GM04503 (cell line): ENCODE measurements at regions not wholly inside any gene's neighbourhood (a gene's known extent, or its start where the extent isn't known, plus 50 kb on each side); places are given as distances from the start of the nearest gene placed in this dataset.
A peak's percentile ranks its signal among the peaks of the same experiment; 100 is the strongest.
"Not testable (repeated sequence)": the region's sequence is repeated elsewhere in the genome, so short reads cannot be mapped to it uniquely, and the experiment has no call there.

Experiments used
- DNase-seq: peaks from one replicate; pipeline ENCODE4 v3.0.0-alpha.2; 2012; ENCODE audit warnings: low read depth

DNA sequence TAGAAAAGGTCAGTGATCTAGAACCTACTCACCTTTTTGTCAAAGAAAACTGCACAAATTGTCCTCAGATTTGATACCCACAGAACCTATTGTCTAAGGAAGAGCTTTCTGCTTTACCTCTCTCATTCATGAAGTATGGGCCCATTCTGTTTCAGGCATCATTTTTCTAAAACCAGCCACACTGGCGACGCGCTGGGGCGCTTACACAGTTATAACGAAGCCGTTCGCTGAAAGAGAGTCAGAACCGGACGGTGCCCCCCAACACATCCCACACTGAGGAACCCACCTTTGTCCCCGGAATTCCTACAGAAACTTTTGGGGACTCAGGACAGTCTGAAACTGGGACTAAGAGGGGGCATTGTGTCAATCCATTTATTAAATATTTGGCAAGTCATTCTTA is 206.3 kb upstream of the HAAO start:
- DNase-seq: no peak

DNA sequence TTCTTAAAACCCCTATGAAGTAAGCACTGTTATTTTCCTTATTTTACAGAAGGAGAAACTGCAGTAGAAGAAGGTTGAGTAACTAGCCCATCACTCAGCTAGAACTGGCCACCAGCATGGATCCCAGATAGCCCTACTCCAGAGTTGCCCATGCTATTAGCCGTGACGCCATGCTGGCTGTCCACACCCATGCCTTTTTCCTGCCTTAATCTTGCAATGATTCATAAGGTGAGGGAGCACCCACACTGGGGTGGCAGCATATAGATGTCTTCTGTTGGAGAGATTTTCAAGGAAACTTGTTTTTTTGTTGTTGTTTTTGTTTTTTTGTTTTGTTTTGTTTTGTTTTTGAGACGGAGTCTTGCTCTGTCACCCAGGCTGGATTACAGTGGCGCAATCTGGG is 204.1 kb upstream of the HAAO start:
- DNase-seq: no peak

DNA sequence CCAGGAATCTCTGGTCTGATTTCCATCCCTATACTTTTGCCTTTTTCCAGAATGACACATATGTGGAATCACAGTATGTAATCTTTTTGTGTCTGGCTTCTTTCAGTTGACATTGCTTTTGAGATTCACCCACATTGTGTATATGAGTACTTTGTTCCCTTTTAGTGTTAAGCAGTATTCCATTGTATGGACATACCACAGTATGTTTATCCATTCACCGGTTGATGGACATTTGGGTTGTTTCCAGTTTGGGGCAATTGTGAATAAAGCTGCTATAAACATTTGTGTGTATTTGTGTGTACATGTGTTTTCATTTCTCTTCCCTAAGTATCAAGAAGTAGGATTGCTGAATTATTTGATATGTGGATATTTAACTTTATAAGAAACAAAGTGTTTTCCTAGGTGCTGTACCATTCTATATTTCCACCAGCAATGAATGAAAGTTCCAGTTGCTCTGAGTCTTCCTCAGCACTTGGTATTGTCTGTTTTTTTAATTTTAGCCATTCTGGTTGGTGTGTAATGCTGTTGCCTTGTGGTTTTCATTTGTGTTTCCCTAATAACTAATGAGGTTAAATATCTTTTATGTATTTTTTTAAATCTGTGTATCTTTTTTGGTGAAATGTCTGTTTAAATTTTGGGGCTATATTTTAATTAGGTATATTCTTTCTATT is 203.5 kb upstream of the HAAO start:
- DNase-seq: no peak

DNA sequence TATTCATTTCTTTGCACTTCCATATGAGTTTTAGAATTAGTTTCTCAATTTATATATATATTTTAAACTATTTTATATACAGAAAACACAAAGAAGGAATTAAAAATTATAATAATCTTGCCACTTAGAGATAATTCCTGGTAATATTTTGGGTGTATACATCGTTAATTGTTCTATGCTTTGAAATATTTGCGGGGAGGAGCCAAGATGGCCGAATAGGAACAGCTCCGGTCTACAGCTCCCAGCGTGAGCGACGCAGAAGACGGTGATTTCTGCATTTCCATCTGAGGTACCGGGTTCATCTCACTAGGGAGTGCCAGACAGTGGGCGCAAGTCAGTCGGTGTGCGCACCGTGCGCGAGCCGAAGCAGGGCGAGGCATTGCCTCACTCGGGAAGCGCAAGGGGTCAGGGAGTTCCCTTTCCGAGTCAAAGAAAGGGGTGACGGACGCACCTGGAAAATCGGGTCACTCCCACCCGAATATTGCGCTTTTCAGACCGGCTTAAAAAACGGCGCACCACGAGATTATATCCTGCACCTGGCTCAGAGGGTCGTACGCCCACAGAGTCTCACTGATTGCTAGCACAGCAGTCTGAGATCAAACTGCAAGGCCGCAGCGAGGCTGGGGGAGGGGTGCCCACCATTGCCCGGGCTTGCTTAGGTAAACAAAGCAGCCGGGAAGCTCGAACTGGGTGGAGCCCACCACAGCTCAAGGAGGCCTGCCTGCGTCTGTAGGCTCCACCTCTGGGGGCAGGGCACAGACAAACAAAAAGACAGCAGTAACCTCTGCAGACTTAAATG is 197.1 kb upstream of the HAAO start:
- DNase-seq: not testable (repeated sequence)

DNA sequence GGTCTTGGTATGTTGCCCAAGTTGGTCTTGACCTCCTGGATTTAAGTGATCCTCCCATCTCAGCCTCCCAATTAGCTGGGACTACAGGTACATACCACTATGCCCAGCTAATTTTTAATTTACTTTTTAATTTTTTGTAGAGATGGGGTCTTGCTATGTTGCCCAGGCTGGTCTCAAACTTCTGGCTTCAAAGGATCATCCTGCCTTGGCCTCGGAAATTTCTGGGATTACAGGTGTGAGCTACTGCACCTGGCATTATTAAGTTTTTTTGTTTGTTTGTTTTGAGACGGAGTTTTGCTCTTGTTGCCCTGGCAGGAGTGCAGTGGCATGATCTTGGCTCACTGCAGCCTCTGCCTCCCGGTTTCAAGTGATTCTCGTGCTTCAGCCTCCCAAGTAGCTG is 195.7 kb upstream of the HAAO start:
- DNase-seq: not testable (repeated sequence)

- DNase-seq: peak; percentile 87
Observed at GRCh38 chr2:42987112-42987922, 194.9 kb upstream of the HAAO start.

DNA sequence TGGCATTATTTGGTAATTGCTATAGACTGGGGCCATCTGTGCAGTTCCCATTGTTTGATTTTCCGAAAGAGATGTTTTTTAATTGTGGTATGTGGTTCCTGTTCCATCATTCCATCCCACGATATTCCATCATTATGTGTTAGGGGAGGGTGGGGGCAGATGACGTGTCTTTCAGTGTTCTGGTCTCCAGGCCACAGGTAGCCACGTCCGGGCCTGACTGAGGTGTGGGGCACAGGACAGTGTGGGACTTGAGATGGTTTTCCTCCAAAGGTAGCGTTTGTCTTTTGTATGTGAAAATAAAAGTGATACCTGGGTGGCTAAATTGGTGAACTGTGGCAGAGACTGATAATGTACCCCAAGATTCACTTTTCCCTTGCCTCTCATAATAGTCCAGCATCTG is 192.2 kb upstream of the HAAO start:
- DNase-seq: no peak

GRCh38 chr2:42984081-42984480 is 191.7 kb upstream of the HAAO start:
- DNase-seq: no peak

DNA sequence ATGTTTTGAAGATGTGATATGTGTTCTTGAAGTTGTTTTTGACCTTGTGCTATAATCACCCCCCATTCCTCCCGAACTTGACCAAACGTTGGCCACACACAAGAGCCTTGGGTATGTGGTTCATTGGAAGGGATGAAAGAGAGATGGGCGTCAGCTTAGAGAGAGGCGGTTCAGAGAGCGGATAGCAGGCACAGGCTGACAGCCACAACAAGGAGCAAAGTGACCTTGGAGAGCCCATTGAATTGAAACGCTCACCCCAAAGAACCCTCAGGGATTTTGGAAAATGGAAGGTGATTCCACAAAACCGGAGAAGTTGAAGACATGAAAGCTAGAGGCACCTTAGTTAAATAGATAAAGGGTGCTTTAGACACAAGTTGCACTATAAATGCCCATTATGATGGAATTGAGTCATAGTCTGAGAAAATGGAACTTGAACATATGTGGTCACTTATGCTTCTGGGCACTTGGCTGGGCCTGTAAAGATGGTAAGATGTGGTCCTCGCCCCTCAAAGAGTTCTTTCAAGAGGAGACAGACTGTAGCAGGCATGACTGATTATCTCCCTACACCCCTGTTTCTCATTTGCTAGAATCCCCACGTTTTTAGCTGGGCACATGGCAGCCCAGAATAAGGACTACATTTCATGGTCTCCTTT is 188.5 kb upstream of the HAAO start:
- no peak for DNase-seq

DNA sequence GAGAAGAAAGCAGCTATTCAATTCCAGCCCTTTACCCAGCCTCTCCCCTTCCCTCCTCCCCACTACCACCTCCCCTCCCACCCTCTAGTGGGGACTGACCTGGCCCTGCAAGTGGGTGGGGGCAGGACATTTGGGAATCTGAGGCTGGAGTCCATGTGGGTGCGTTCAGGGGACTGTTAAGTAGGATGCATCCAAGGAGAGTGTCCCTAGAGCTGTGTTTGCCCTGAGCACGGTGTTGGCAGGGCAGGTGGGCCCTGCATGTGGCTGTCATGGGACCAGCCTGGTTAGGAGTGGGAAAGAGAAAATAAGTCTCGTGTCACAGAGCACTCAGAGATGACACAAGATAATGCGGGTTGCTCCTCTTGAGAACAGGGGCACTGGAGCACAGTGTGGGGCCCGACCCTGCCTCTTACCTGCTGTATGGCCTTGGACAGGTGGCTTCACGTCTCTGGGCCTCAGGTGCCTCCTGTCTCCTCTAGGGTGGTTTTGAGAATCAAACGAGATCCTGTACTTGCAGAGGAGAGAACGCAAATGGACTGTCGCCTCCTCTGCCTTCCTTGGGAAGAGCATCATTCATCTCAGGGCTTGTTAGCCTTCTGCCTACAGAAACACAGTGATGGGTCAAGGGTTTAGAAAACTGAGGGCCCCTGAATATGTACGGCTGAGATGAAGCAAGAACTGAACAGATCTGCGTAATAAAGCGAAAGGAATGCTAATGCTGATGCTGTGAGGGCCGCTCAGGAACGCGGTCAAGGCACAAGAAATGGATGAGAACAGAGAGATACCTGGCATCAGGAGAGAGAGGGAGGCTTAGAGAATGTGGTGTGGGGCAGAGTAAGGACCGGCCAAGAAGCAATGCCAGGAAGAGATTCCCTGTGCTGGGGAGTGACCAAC is 187.7 kb upstream of the HAAO start:
- DNase-seq: no peak

DNA sequence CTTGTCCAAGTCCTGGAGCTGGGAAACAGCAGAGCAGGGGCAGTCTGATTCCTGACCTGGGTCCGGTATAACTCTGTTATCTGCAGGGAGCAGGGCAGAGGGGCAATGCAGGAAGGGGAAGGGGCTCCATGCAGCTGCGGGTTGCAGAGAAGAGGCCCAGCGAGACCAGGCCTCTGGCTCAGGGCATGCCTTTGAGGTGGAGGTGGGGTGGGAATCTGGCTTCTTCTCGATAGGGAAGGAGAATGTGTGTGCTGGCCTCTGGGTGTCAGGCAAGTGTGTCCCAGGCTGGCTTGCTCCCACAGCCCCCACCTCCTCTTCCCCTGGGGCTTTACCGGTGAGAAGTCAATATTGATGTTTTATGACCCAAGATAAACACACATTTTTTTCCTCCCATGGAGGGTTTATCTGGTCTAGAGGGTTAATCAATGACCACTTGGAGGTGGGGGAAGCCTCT is 187.1 kb upstream of the HAAO start:
- DNase-seq: no peak

- DNase-seq: no peak
Observed at GRCh38 chr2:42978887-42979415, 186.6 kb upstream of the HAAO start.

DNA sequence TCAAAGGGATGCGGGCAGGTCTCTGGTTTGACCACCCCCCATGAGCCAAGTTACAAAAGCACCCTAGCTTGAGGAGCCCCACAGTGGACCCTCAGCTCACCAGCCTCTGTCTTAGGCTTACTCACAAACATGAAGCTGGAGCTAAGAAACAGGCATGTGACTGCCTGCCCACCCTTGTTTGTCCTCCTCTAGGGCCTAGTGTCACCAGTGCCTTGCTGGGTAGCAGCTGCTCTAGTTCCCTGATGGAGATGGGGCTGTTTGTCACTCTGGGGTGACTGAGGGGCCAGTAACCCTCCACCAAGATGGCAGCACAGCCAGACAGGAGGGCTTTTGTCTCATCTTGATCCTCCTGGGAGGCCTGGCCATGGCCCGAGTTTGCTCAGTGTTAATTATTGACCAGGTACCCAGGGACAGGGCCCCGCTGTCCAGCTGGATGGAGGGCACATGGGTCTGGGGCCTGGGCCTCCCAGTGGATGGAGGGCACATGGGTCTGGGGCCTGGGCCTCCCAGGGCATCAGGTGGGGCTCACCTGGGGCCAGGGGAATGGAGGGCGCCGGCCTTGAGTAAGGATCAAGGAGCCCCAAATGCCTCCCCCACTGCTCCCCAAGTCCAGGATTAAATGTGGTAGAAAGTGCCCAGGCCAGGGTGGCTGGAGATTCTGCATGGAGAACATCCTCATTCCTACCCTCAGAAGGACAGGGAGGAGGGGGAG is 185.9 kb upstream of the HAAO start:
- no peak for DNase-seq

- DNase-seq: no peak
Observed at GRCh38 chr2:42977270-42978174, 185.1 kb upstream of the HAAO start.

DNA sequence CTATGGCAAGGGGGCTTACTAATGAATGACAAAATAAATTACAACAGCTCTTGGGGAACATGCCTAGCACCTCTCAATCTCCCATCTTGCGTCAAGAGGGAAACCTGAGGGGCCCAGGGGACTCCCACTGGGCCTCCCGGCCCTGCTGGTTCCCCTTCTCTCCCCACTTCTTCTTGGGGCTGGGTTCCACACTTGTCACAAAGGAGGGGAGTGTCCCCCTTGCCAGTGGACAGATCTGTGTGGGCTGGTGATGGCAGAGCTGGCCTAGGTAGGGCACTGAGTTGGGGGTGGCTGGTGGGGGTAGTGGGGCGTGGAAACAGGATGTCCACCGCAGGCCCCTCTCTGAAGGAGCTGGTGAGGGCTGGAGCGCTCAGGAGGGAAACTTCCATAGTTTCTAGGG is 184.0 kb upstream of the HAAO start:
- DNase-seq: no peak

DNA sequence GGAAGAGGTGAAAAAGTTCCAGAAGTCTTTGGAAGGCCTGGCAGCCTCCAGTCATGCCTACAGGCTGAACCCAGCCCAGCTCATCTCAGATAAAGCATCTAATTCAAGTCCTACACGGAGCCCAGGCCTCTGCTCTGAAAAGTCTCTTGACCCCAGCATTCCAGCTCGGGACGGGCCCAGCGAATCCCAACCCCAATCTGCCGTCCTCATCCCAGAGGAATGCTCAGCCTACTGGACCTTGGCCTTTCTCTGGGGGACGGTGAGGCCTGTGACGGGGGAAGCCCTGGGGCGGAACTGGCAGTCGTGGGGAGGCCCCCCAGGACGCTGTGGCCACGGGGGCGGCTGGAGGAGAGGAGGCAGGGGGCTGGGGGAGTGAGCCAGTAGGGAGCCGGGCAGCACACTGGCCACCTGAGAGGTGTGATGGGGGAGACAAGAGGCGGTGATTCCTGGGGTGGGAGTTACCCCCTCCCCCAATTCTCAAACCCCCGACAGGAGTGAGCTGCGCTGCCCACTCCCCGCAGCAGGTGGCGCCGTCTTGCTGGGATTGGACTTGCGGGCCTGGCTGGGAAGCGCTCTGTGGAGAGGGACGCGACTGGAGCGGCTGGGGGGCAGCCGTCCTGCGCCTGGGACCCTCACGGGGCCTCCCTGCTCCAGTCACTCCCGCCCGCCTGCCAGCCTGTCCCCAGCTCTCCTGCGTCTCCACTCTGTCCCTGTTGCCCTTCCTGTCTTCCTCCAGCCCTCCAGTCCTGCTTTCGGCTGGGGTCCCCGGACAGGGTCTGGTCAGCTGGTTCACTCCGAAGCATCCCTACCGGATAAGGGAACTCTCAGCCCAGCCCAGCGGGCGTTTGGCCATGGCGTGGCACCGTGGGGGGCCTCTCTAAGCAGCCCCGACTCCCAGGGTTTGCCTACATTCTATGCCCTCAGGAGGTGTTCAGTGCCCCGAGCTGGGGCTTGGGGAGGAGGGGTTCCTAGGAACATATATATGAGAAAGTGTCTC is 182.6 kb upstream of the HAAO start:
- DNase-seq: no peak

- DNase-seq: no peak
Observed at GRCh38 chr2:42974169-42974720, 181.9 kb upstream of the HAAO start.

DNA sequence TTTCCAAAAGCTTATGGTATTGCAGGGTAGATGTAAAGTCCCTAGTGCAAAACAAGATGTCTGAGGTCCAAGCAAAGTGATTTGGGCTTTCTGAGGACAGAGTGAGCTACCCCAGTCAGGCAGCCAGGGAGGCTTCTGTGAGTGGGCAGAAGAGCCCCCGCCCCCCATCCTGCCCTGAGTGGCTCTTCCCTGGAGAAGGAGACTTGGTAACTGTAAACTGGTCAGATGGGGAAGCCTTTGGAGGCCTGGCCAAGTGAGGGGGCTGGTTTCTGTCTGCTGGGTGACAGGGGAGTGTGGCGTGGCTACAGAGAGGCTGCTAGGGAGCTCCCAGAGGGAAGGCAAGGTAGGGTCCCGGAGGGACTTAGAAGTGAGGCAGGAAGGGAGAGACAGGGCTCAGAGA is 181.3 kb upstream of the HAAO start:
- no peak for DNase-seq
